WERI-Rb-1 (cell line): ENCODE measurements at regions not wholly inside any gene's neighbourhood (a gene's known extent, or its start where the extent isn't known, plus 50 kb on each side); places are given as distances from the start of the nearest gene placed in this dataset.

Experiments used
- DNase-seq: peaks from one replicate; pipeline ENCODE4 v3.0.0-alpha.2; 2020
- H3K27ac ChIP-seq: fragments of 250-450 bp; sonication (Bioruptor Pico); 2 replicates; pipeline ENCODE4 v1.5.1; 2020; ENCODE audit warnings: mild to moderate bottlenecking, moderate library complexity
- H3K27me3 ChIP-seq: fragments of 250-450 bp; sonication (Bioruptor Pico); 2 replicates; pipeline ENCODE4 v1.5.1; 2021; ENCODE audit warnings: mild to moderate bottlenecking, low read depth, moderate library complexity; ENCODE audit not compliant: insufficient read depth, severe bottlenecking
- H3K36me3 ChIP-seq: fragments of 250-450 bp; sonication (Bioruptor Pico); 2 replicates; pipeline ENCODE4 v1.5.1; 2020; ENCODE audit warnings: mild to moderate bottlenecking, moderate library complexity
- H3K4me3 ChIP-seq: 2 replicates; pipeline ENCODE4 v1.5.1; 2011; ENCODE audit warnings: low read depth, mild to moderate bottlenecking, control low read depth, low read length
- H3K9me3 ChIP-seq: fragments of 250-450 bp; sonication (Bioruptor Pico); 2 replicates; pipeline ENCODE4 v1.5.1; 2021; ENCODE audit warnings: mild to moderate bottlenecking, moderate library complexity; ENCODE audit not compliant: severe bottlenecking
- TF ChIP-seq, protein P1 (sequence below): IDR thresholded peaks from 2 replicates; pipeline ENCODE4 v1.5.1; 2011; ENCODE audit warnings: low read depth, mild to moderate bottlenecking, control low read depth, inconsistent platforms, low read length

DNA sequence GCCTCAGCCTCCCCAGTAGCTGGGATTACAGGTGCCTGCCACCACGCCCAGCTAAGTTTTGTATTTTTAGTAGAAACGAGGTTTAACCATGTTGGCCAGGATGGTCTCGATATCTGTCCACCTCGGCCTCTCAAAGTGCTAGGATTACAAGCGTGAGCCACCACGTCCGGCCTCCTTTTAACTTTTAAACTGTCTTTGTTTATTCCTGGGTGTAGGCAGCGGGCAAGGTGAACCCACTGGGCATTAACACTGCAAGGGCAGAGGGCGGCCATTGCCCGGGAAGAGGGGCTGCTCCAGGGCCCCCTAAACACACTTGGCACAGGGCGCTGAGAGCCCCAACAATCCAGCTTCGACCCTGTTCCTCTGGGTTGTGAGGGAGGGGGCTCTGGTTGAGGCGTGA, 693.6 kb downstream of the BRD1 start:
- Histone ChIP-seq H3K9me3 (no peaks in the 10 kb centered on the region), H3K27ac (no peak overlapping the region), H3K36me3 (no peaks in the 10 kb centered on the region), H3K4me3 (no peak overlapping the region), H3K27me3 (no peaks in the 10 kb centered on the region)
- TF ChIP-seq, protein P1, sequence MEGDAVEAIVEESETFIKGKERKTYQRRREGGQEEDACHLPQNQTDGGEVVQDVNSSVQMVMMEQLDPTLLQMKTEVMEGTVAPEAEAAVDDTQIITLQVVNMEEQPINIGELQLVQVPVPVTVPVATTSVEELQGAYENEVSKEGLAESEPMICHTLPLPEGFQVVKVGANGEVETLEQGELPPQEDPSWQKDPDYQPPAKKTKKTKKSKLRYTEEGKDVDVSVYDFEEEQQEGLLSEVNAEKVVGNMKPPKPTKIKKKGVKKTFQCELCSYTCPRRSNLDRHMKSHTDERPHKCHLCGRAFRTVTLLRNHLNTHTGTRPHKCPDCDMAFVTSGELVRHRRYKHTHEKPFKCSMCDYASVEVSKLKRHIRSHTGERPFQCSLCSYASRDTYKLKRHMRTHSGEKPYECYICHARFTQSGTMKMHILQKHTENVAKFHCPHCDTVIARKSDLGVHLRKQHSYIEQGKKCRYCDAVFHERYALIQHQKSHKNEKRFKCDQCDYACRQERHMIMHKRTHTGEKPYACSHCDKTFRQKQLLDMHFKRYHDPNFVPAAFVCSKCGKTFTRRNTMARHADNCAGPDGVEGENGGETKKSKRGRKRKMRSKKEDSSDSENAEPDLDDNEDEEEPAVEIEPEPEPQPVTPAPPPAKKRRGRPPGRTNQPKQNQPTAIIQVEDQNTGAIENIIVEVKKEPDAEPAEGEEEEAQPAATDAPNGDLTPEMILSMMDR: no peak
- DNase-seq: no peak

DNA sequence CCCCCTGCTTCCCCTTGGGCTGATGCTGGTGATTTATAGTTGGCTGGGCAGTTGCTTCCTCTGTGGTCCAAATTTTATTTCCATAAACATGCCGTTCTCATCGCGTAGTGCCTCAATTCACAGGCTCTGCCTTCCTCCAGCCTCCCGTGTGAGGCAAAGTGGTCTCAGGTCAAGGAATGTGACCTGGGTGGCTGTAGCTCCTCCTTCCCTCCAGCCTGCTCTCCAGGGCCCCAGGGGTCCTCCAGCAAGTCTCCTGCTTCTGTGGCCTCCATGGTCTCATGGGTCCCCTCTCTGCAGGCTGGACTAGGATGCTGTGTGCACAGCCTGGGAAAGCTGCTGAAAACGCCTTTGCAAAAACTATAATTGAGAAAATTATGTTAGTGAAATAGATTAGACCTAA, 694.1 kb downstream of the BRD1 start:
- H3K36me3 ChIP-seq: no peaks in the 10 kb centered on the region
- no peak for DNase-seq
- no peak overlapping the region for H3K4me3 ChIP-seq
- no peaks in the 10 kb centered on the region for H3K9me3 ChIP-seq
- no peak overlapping the region for H3K27ac ChIP-seq
- TF ChIP-seq, protein P1: no peak
- H3K27me3 ChIP-seq: no peaks in the 10 kb centered on the region

GRCh38 chr22:49132009-49132408, 695.7 kb downstream of the BRD1 start:
- TF ChIP-seq, protein P1: no peak
- Histone ChIP-seq H3K27me3 (no peaks in the 10 kb centered on the region), H3K4me3 (no peak overlapping the region), H3K9me3 (no peaks in the 10 kb centered on the region), H3K36me3 (no peaks in the 10 kb centered on the region), H3K27ac (no peak overlapping the region)
- DNase-seq: no peak

DNA sequence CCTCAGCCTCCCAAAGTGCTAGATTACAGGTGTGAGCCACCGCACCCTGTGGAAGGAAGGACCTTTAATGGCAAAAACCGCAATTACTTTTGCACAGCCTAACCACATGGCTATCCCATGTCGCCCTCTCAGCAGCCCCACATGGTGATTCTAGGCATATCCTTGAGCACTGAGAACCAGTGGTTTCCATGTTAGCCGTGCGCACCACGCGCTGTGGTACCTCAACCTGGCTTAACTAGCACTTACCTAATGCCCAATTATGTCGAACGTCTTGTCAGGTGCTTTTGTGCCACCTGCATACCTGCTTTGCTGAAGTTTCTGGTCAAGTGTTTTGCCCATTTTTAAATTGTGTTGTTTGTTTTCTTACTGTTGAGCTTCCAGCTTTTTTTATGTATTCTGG, 697.9 kb downstream of the BRD1 start:
- TF ChIP-seq, protein P1: no peak
- H3K27ac ChIP-seq: no peak overlapping the region
- H3K9me3 ChIP-seq: no peaks in the 10 kb centered on the region
- no peak overlapping the region for H3K4me3 ChIP-seq
- no peaks in the 10 kb centered on the region for H3K27me3 ChIP-seq
- no peak for DNase-seq
- H3K36me3 ChIP-seq: no peaks in the 10 kb centered on the region

GRCh38 chr22:49128874-49129273, 698.8 kb downstream of the BRD1 start:
- Histone ChIP-seq H3K9me3 (no peaks in the 10 kb centered on the region), H3K27ac (no peak overlapping the region), H3K27me3 (no peaks in the 10 kb centered on the region), H3K36me3 (no peaks in the 10 kb centered on the region), H3K4me3 (no peak overlapping the region)
- no peak for DNase-seq
- TF ChIP-seq, protein P1: no peak

DNA sequence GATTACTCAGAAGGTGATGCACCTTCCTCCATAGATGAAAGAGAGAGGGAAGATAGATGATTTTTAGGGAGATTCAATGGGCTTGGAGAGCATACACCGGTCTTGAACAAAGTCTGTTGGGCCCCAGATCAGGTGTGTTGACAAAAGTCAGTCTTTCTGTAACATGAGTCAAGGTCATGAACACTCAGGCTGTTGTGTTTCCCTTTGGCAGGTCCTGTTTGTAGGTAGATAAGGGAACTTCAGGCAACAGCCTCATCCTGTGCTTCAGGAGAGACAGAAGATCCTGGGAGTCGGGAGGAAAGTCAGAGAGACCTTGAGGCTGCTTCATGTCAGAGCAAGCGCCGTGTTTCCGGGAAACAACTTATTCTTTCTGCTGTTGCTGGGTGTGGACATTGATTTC, 703.1 kb downstream of the BRD1 start:
- H3K9me3 ChIP-seq: no peaks in the 10 kb centered on the region
- no peak for DNase-seq
- H3K27ac ChIP-seq: no peak overlapping the region
- no peaks in the 10 kb centered on the region for H3K27me3 ChIP-seq
- H3K36me3 ChIP-seq: no peaks in the 10 kb centered on the region
- TF ChIP-seq, protein P1: no peak
- H3K4me3 ChIP-seq: no peak overlapping the region
